Parathyroid adenoma (tissue), 2 donors: ENCODE measurements at regions not wholly inside any gene's neighbourhood (a gene's known extent, or its start where the extent isn't known, plus 50 kb on each side); places are given as distances from the start of the nearest gene placed in this dataset.

Experiments
- H2AFZ ChIP-seq: fragments of 300-600 bp; sonication (generic); one replicate; pipeline ENCODE4 v1.7.0; 2017; ENCODE audit warnings: antibody characterized with exemption, mild to moderate bottlenecking
- H3K27ac ChIP-seq: fragments of 300-600 bp; sonication (generic); one replicate; pipeline ENCODE4 v1.7.0; 2017
- H3K27me3 ChIP-seq: fragments of 300-600 bp; sonication (generic); one replicate; pipeline ENCODE4 v1.7.0; 2017; ENCODE audit warnings: low read length; ENCODE audit not compliant: control insufficient read depth, insufficient read depth
- H3K36me3 ChIP-seq: fragments of 300-600 bp; sonication (generic); one replicate; pipeline ENCODE4 v1.7.0; 2017; ENCODE audit warnings: low read length; ENCODE audit not compliant: control insufficient read depth, insufficient read depth
- H3K4me1 ChIP-seq: fragments of 300-600 bp; sonication (generic); one replicate; pipeline ENCODE4 v1.7.0; 2017; ENCODE audit warnings: control low read depth
- H3K4me2 ChIP-seq: fragments of 300-600 bp; sonication (generic); one replicate; pipeline ENCODE4 v1.7.0; 2017; ENCODE audit warnings: low read length
- H3K4me3 ChIP-seq: fragments of 300-600 bp; sonication (generic); one replicate; pipeline ENCODE4 v1.7.0; 2017; ENCODE audit warnings: low read depth, low read length
- H3K79me2 ChIP-seq: fragments of 300-600 bp; sonication (generic); one replicate; pipeline ENCODE4 v1.7.0; 2017; ENCODE audit warnings: control low read depth
- H3K9ac ChIP-seq: fragments of 300-600 bp; sonication (generic); one replicate; pipeline ENCODE4 v1.7.0; 2017; ENCODE audit warnings: mild to moderate bottlenecking
- H3K9me3 ChIP-seq: fragments of 300-600 bp; sonication (generic); one replicate; pipeline ENCODE4 v1.7.0; 2017; ENCODE audit warnings: low read length; ENCODE audit not compliant: control insufficient read depth
- TF ChIP-seq, protein P1 (sequence below): fragments of 300-600 bp; sonication (generic); IDR thresholded peaks from one replicate; pipeline ENCODE4 v1.7.0; 2017; ENCODE audit warnings: antibody characterized with exemption, mild to moderate bottlenecking
- donor health status: primary hyperparathyroidism.

DNA sequence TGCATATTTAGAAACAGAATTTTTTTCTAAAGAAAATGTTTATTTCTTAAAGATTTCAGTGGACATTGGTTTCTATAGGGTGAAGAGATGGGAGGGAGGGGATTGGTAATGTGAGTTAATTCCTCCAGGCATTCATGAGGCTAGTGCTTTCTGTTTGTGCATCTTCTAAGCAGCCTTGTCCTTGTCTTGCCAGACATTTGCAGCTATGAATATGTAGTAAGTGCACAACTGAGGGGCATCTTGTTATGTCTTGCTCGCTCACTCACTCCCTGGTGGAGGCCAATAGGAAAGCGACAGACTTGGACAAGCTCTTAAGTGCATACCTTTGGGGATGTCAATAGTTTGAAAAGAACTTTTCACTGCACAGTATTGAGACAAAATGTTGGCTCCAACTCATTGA, 92.5 kb upstream of the ATP10A start:
- Histone ChIP-seq H3K27me3 (no peaks in the 10 kb centered on the region), H3K27ac (no peak overlapping the region), H3K9ac (no peak overlapping the region), H3K36me3 (no peaks in the 10 kb centered on the region), H3K4me2 (no peak overlapping the region), H3K4me3 (no peak overlapping the region), H2AFZ (no peak overlapping the region), H3K4me1 (no peaks in the 10 kb centered on the region), H3K79me2 (no peaks in the 10 kb centered on the region), H3K9me3 (no peaks in the 10 kb centered on the region)
- TF ChIP-seq, protein P1, sequence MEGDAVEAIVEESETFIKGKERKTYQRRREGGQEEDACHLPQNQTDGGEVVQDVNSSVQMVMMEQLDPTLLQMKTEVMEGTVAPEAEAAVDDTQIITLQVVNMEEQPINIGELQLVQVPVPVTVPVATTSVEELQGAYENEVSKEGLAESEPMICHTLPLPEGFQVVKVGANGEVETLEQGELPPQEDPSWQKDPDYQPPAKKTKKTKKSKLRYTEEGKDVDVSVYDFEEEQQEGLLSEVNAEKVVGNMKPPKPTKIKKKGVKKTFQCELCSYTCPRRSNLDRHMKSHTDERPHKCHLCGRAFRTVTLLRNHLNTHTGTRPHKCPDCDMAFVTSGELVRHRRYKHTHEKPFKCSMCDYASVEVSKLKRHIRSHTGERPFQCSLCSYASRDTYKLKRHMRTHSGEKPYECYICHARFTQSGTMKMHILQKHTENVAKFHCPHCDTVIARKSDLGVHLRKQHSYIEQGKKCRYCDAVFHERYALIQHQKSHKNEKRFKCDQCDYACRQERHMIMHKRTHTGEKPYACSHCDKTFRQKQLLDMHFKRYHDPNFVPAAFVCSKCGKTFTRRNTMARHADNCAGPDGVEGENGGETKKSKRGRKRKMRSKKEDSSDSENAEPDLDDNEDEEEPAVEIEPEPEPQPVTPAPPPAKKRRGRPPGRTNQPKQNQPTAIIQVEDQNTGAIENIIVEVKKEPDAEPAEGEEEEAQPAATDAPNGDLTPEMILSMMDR: no peak

DNA sequence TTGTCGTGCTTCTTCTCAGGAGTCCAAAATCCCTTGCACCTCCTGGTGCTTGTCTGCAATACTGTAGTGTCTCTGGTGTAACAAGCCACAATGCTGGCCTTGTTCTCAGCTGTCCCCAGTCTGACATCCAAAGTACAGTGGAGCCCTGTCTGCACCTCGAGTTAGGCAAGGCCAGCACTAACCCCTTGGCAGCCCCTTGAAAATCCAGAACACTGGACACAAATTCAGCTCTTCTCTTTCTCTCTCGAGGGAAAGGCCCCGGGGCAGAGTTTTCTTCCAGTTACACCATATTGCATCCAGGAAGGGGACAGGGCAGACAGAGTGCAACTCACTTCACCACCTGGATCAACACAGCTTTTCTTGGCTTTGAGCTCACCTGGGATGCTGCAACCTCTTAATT, 91.3 kb upstream of the ATP10A start:
- Histone ChIP-seq H2AFZ (no peak overlapping the region), H3K4me1 (no peaks in the 10 kb centered on the region), H3K4me3 (no peak overlapping the region), H3K36me3 (no peaks in the 10 kb centered on the region), H3K79me2 (no peaks in the 10 kb centered on the region), H3K27ac (no peak overlapping the region), H3K9ac (no peak overlapping the region), H3K9me3 (no peaks in the 10 kb centered on the region), H3K4me2 (no peak overlapping the region), H3K27me3 (no peaks in the 10 kb centered on the region)
- TF ChIP-seq, protein P1: no peak

DNA sequence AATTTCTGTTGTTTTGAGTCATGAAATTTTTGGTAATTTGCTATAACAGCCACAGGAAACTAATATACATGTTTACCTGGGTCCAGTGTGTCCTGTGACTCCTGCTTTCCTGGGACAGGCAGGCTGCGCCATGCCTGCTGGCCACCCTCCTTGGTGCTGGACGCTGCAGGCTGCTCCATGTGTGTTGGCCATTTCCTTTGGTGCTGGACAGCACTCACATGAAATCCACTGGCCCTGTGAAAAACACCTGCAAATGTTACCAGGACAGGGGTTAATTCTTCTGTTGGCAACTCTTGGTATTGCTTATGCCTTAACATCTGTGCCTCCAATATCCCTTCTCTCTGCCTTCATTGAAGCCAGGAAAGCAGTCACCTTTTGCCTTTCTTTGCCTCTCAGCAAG, 86.9 kb upstream of the ATP10A start:
- no peak overlapping the region for H3K27ac ChIP-seq
- no peaks in the 10 kb centered on the region for H3K36me3 ChIP-seq
- H3K4me2 ChIP-seq: no peak overlapping the region
- no peaks in the 10 kb centered on the region for H3K79me2 ChIP-seq
- TF ChIP-seq, protein P1: no peak
- no peak overlapping the region for H3K9ac ChIP-seq
- H3K9me3 ChIP-seq: no peaks in the 10 kb centered on the region
- H3K4me1 ChIP-seq: no peaks in the 10 kb centered on the region
- no peaks in the 10 kb centered on the region for H3K27me3 ChIP-seq
- H3K4me3 ChIP-seq: no peak overlapping the region
- H2AFZ ChIP-seq: no peak overlapping the region

DNA sequence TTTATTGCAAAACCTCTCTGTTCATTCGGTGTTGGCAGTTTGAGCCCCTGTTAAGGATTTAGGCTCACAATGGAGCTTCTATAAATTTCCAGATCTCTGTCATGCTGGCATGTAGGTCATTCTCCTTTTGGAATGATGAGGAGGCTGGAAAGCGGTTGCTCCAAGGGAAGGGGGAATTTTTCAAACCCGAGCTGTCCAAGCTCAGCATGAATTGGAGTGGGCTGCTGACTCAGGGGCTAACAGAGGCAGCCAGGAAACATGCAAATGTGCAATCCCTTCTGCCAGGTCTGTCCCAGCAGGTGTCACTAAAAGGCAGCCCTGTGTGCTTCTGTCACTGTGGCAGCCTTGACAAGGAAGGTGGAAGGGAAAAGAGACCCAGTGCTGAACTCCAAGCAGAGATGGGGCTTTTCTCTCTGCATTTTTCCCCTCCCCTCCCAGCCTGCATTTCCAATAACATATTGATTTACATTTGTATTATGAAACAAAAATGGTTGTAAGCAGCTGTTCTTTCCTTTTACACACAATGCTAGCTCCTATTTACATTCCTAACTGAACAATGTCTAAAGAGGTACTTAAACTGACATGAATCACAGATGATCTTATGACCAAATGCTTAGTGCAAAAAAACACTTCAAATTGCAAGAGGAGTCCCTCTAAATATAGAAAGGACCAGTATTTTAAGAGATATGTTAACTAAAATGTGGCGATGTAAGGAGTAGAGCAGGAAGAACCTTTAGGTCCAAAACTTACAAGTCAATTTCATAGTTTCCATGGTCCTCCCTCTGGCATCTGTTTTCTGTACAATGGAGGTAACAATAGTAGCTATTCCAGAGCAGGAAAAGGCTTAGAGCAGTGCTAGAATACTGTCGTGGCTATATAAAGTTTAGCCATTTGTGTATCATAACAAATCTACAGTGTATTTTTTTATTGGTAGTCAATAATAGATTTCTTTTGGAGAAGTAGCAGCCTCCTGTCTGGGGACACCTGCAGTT, 84.5 kb upstream of the ATP10A start:
- Histone ChIP-seq H3K4me2 (no peak overlapping the region), H3K9me3 (no peaks in the 10 kb centered on the region), H3K9ac (no peak overlapping the region), H3K79me2 (no peaks in the 10 kb centered on the region), H3K36me3 (no peaks in the 10 kb centered on the region), H3K27ac (no peak overlapping the region), H2AFZ (no peak overlapping the region), H3K4me3 (no peak overlapping the region), H3K4me1 (no peaks in the 10 kb centered on the region), H3K27me3 (no peaks in the 10 kb centered on the region)
- TF ChIP-seq, protein P1: peak; percentile 7
